ENCODE measurements at regions not wholly inside any gene's neighbourhood (a gene's known extent, or its start where the extent isn't known, plus 50 kb on each side); places are given as distances from the start of the nearest gene placed in this dataset.

DNA sequence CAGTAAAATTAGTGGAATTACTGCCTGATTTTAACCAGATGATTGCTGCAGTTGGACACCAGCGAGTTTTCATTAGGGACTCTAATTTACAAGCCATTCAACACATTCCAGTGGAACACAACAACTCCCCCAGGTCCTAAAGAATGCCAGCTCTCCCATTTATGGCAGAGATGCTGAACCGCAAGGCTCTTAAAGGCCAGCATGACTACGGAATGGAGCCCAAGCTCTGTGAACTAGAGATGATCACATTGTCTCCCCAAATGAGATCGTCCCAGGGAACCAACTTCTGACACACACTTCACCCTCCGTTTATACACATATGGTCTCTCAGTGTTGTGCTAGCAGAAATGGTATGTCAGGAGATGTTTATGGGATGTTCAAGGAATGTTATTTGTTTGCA is 446.2 kb upstream of the NR2F2 start:
- ATAC-seq = no peak
- no peak for DNase-seq
- intact Hi-C loops (cut with micrococcal nuclease) = no loop called here

DNA sequence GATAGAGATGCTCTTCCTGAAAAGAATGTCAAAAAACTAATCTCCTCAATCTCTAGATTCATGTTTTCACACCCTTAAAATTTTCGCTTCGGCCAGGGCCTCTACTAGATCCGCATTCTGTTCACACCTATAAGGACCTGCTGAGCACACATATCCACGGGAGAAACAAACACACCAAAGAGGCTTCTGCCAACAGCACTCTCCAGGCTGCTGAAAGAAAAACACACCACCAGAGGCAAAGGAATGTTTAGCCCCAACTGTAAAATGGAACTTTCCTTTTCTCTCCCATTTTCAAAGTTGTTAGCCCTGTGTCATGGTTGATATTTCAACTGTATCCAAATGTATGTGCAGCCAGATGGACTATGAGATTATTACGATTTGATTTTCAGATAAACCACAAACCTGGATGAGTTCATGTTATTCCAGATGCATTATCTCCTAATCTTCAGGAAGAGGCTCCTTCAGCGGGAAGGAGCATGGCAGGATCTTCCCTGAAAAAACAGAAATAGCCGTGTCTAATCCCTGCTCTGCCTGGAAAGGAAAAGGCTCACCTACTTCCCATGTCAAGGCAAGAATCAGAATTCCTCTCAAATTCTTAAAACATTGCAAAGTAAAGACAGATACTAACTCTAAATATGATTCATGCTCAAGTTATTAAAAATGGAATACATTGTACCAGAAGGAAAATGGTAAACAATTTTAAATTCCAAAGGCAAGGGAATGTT is 442.7 kb upstream of the NR2F2 start:
- DNase-seq (no peak), ATAC-seq (no peak)
- intact Hi-C loops (cut with micrococcal nuclease) = no loop called here

DNA sequence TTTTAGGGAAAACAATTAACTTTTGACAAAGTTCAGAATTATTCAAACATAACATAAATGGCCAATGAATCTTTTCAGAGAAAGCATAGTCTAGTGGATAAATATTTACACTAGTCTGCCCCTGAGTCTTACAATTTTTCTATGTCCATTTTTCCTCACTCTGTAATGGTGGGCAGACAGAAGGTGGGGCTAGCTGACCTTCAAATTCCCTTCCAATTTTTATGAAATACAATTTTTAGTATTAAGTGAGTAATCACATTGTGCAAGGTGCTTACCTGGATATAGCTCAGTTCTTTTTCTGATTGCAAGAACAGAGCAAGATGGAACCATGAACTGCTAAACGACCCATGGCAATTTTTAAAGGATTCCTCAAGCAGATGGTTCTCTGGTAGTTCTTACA is 441.7 kb upstream of the NR2F2 start:
- DNase-seq (no peak), ATAC-seq (no peak)
- intact Hi-C loops (cut with micrococcal nuclease) = no loop called here

DNA sequence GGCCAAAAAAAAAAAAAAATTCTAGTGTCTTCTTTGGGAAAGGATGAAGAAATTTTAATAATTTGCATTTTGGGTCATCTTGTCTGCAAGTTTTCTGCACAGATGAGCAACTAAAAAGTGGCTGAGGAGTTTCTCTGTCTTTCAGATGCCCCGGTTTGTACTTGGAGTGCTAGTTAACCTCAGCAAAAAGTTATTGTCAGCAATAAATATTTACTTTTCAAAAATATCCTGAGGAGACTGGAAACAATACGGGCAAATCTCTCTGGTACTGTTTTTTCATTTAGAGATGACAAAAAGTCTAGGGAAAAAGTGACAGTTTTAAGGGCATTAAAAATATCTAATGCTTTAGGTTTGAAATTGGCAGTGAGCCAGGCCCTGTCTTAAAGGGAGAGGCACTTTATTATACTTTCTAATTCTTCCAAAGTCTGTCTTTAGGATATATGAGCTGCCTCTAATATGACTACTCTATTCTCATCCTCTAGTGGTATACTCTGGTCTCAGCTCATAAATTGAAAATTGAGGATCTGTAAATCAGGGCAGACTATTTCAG is 436.0 kb upstream of the NR2F2 start:
- ATAC-seq = no peak
- intact Hi-C loops (cut with micrococcal nuclease) = no loop called here

DNA sequence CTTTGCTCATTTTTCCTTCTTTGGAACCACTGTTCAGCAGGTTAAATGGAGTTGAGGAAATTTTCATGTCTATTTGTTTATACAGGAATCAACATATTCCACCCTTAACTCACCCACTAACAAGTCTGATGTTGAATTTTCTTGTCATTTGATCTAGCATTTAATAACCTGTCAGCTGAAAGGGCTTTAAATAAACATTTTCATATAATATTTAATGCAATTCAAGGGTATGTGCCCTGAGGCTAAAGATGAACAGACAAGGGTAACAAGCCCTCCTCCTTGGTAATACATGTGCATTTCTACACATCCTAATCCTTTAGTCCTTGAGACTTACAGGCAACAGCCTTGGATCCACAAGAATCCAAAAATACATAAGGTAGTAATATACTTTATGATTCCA is 435.0 kb upstream of the NR2F2 start:
- intact Hi-C loops (cut with micrococcal nuclease) = no loop called here
- DNase-seq = no peak
- ATAC-seq = no peak

More for the DNA sequence above, 436.0 kb upstream of the NR2F2 start:
- DNase-seq = no peak

DNA sequence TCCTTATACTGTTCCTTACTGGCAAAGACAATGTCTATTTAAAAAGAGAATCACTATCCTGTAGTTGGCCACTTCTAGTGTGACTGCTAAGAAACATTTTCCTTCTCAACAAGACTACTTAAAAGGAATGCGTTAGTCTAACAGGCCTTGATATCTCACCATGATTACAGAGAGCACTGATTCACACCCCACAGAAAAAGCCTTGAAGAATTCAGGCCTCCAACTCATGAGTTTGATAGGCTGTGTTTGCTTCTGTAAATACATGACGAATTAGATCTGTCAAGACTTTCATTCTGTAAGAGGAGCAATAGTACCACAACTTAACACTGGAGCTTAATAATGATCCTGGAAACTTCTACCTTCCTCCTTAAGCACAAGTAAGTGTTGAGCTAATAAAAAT is 432.8 kb upstream of the NR2F2 start:
- intact Hi-C loops (cut with micrococcal nuclease) = no loop called here
- DNase-seq (no peak), ATAC-seq (no peak)

DNA sequence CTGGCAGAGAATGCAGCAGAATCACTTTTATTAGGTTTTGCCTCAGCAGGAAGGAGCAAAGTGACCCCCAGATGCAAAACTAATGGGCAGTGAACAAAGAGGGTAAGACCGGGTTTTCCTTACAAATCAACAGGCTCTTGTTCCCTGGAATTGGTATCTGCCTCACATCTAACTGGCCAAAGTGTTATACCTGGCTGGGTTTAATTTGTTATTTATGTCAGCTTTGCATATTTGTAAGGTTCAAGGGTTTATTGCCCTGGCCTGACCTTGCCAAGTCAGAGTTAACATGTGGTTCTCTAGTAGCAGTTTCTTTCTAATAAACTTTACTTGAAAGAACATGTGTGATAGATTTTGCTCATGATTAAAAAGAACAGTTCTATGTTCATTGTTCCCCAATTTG is 431.7 kb upstream of the NR2F2 start:
- intact Hi-C loops (cut with micrococcal nuclease) = no loop called here
- ATAC-seq (no peak), DNase-seq (no peak)

DNA sequence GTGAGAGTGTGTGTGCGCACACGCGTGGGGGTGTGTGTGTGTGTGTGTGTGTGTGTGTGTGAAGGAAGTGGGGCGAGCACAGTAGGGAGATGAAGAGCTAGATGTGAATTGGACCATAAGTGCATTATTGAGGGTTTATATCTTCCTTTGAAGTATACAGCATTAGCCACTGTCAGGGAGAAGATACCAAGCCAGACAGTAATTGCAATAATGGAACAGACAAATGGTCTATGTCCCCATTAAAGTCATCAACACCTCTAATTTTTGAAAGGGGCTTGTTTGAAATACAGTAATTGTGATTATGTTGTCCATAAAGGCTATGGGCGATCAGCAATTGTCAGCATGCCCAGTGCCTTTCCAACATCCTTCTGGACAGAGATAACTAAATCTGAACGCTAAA is 429.2 kb upstream of the NR2F2 start:
- ATAC-seq = no peak

DNA sequence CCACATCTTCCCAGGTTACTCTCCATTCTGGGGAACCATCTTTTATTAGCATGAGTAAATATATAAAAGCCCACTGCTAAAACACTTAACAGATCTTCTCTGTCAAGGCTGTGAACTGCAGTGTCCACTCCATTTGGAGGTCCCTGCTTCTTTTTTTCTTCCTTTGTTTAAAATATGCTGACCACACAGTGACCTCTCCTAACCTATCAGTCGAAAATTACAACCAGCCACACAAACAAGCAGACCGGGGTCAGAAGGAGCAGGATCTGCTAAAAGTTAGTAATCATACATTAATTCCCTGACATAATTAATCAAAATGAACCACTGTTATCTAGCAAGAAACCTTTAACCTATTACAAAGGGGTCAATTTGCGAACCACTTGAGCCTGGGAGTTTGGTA is 427.9 kb upstream of the NR2F2 start:
- DNase-seq (no peak), ATAC-seq (no peak)
- intact Hi-C loops (cut with micrococcal nuclease) = no loop called here

More for the DNA sequence above, 429.2 kb upstream of the NR2F2 start:
- intact Hi-C loops (cut with micrococcal nuclease) = no loop called here
- DNase-seq = no peak

DNA sequence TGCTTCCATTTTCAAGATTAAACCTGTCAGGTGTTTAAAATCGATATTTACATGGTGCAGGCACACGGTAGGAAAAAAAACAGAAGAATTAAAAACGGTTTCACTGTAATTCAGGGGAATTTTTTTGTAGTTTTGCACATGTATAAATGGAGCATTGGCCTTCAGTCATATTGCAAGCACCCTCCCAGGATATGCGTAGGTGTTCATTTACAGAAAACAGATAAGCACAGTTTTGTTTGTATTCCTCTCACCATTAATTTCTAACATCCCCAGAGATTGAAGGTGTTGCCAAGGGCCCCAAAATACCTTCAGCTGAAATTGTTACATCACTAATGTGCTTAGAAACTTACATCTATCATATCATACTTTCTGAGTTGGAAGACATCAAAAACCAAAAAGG is 427.1 kb upstream of the NR2F2 start:
- no peak for DNase-seq
- intact Hi-C loops (cut with micrococcal nuclease) = no loop called here
- ATAC-seq = no peak

DNA sequence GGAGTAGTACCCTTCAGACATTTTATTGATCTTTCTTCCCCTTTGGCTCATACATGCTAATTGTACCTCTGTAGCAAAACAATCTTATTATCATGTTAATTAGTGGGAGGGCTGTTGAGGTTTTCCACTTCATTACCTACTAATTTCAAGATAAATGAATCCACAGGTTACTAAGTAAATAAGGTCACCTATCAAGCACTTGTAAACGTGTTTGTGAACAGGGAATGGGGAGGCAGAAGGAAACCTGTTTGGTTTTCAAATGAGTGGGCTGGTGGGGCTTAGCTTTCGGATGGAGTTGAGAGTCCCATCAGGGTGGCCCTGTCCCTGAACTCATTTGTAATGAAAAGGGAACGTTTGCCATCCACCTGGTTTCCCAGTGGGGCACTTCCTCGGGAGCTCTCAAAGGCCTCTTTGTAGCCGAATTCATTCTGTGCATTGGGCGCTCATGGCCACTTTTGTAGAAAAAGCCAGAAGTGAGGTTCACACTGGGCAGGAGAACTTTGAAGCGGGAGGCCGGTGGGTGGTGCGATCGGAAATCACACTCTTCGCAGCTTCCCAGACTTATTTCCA is 419.8 kb upstream of the NR2F2 start:
- DNase-seq (no peak), ATAC-seq (no peak)
- intact Hi-C loops (cut with micrococcal nuclease) = no loop called here

DNA sequence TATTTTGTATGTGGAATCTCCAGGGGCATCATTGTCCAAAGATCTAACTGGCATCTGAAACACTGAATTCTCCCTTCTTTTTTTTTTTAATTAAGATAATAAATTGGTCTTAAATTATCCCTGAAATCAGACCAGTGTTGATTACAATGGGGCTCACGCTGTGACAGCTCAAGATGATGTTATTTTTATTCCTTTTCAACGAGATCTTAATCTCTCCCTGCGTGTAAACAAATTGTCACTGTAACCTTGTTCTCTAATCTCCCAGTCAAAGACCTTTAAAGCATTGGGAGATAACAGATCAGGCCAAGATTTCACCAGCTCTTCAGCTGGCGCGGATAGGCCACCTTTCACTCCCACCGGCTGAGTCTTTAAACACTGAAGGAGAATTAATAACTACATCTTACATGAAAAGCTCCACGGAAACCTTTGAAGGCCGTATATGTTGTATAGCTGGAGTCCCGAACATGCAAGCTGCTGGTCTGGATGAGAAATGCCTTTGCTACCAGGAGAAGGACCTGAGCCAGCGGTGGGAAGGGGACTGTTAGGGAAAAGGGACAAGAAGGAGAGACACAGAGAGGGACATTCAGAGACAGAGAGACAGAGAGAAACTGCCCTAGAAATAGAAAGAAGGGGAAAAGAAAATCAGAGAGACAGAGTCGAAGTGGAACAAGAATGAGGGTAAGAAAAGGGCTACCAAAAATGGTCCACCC is 418.8 kb upstream of the NR2F2 start:
- intact Hi-C loops (cut with micrococcal nuclease) = no loop called here
- no peak for ATAC-seq
- no peak for DNase-seq

DNA sequence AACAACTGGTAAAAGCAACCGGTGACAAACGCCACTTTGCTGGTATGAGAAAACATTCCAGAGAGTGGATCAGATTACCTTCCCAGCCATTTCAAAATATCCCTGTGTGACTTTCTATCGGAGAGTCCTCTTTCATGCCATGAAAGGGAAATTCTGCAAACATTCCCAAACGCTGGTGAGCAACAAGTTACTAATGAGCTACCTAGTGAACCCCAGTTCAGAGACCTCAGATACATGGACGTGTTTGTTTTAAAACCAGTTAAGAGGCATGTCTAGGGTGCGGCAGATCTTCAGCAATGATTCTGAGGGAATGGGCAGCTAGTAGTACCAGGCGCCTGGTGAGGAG is 418.2 kb upstream of the NR2F2 start:
- intact Hi-C loops (cut with micrococcal nuclease) = no loop called here
- DNase-seq = no peak

DNA sequence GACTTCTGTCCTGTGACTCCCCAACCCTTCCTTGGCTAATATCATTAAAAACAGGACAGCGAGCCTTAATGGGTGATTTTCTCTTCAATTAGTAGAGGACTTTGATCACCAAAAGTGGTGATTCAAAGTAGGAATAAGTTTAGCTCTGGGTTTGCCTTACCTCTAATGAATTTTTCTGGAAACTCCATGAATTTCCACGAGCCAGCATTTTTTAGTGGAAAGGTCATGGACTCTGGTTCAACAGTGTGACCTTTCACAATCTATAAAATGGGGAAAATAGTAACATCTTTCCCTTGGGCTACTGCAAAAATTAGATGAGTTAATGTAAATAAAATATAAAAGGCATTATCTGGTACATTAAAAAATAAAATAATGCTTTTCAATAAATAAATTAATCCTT is 417.8 kb upstream of the NR2F2 start:
- intact Hi-C loops (cut with micrococcal nuclease) = no loop called here
- ATAC-seq (no peak), DNase-seq (no peak)

More for the DNA sequence above, 418.2 kb upstream of the NR2F2 start:
- ATAC-seq = no peak

DNA sequence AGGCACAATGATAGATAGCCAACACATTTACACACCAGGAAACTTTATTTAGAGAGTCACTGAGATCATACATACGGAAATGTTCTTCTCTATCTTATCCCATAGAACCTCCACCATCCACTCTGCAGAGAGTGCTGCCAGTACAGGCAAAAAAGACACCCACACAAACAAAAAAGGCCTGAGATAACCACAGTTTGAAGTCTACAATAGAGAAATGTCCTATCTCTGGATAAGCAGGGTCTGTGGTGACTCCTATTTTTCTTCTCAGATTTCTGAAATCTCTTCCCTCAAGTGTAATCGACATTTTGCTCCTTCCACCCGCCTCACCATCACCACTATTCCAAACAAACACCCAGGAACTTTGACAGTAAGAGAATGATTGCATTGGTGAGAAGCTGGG is 413.9 kb upstream of the NR2F2 start:
- intact Hi-C loops (cut with micrococcal nuclease) = no loop called here
- ATAC-seq (no peak), DNase-seq (no peak)

DNA sequence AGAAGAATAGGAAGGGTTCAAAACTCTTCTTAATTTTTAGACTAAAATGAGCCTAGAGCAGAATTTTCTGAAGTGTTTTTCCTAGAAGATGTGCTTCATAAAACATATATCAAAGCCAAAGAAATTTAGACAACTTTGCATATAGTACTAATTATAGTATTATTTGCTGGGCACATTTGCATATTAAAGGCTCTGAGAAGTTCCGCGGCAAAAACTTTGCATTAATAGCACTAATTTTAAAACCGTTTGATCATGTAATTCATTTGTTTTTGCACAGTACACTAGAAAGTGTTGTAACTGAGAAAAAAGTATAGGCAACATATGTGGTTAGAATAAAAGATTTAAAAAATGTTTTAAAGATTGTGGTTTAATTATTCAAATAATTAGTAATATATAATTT is 412.0 kb upstream of the NR2F2 start:
- ATAC-seq = no peak
- intact Hi-C loops (cut with micrococcal nuclease) = no loop called here
- DNase-seq = no peak

DNA sequence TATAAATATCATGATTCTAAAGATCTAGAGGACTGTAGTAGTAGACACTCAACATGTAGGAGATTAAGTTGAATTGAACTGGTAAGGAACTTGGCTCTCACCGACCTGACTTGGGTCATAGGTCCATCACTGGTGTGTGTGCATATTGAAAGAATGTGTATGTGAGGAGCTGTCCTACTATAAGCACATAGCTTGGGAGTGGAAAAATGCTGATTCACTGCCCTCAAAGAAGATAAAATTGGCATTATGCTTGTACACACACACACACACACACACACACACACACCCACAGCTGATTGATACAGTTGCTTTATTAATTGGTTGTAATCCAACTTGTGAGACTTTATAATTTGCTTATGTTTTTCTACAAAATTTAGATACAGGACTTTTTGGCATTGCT is 411.0 kb upstream of the NR2F2 start:
- DNase-seq (no peak), ATAC-seq (no peak)
- intact Hi-C loops (cut with micrococcal nuclease) = no loop called here

DNA sequence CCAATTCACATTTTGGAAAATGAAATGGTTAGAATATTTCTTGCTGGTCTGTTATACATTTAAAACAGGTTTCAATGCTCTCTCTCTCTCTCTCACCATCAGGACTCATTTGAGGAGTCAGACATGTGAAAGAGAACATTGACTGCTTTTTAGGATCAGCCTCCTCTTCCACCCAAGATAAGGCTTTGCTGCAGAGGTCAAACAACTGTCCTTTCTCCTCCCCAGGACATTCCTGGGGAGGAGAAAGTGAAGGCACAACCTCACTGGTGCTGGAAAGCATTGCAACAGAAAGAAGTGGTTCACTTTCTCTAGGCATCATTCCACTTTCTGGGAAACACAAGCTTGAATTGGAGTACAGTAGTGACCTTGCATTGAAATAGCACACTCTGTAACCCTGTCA is 409.1 kb upstream of the NR2F2 start:
- ATAC-seq = peak; percentile 57
- intact Hi-C loops (cut with micrococcal nuclease) = no loop called here
- DNase-seq = no peak

DNA sequence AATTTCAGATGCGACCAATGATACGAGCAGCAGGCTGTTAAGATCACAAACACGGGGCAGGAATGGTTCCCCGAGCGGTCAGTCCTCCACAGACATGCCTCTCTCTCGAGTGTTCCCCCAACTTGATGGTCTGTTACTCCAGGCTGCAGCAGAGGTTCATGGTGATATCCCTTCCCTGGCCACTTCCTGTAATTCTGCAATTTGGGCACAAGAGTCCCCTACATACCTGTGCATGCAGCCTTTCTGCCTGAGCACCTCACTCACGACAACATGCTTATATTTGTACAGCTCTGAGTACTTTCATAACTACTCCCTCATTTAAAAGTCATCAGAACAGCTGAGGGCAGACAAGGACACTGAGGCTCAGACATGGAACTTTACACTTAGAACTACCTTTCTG is 408.1 kb upstream of the NR2F2 start:
- intact Hi-C loops (cut with micrococcal nuclease) = no loop called here
- DNase-seq (no peak), ATAC-seq (no peak)

DNA sequence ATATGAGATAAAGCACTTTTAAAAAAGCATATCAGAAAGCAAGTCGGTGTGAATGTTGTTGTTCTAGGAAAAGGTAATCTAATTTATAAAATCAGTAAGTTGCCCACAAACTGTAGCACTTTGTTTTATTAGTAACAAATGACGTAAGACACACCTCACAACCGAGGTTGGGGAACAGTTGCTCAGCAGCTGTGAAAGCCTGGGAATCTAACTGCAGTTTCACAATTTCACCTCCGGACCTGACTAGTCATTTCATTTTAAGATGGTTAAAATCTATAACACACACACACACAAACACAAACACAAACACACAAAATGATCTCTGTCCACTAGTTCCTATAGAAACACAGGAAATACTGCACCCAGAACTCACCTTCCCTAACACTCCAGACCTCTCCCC is 406.7 kb upstream of the NR2F2 start:
- intact Hi-C loops (cut with micrococcal nuclease) = no loop called here
- no peak for ATAC-seq
- DNase-seq = no peak

DNA sequence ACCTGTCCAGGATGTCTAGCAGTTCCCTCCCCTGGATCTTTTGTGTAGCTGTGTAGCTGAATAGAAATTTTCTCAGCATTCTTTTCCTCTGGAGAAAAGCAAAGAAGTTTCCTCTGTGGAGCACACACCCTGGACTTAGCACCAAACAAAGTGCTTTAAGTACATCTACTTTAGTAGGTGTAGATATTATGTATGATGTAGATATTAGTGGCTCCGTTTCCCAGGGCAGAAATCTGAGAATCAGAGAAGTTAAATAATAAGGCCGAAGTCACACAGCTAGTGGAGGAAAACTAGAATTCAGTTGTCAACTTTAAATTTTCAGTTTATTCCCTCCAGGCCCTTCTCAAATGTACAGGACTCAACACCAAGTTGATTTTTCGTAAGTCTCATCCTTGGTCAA is 401.7 kb upstream of the NR2F2 start:
- no peak for ATAC-seq
- DNase-seq = no peak
- intact Hi-C loops (cut with micrococcal nuclease) = no loop called here
